ENCODE measurements at regions not wholly inside any gene's neighbourhood (a gene's known extent, or its start where the extent isn't known, plus 50 kb on each side); places are given as distances from the start of the nearest gene placed in this dataset.

- no peak overlapping the region for H2BK15ac ChIP-seq (ENCODE audit: low read length)
- no peak for TF ChIP-seq JUN (IDR thresholded peaks at IDR 0.05; ENCODE audit: low read depth, low read length)
- no peak for TF ChIP-seq SP1 (IDR thresholded peaks at IDR 0.05; ENCODE audit: low read depth, low read length)
- no peak for TF ChIP-seq EGR1 (IDR thresholded peaks at IDR 0.05; ENCODE audit: borderline replicate concordance, low read depth, low read length)
- TF ChIP-seq SIRT6 (IDR thresholded peaks at IDR 0.05; ENCODE audit: low read length), result no peak
- no peak for TF ChIP-seq TCF12 (IDR thresholded peaks at IDR 0.05; ENCODE audit: low read depth, low read length)
- TF ChIP-seq SUZ12 (IDR thresholded peaks at IDR 0.05; ENCODE audit: low read length), result no peak
- TF ChIP-seq NRF1 (IDR thresholded peaks at IDR 0.05; ENCODE audit: low read depth, low read length), result no peak
- TF ChIP-seq CBX5 (IDR thresholded peaks at IDR 0.05; ENCODE audit: low read depth, low read length), result no peak
- TF ChIP-seq TAF1 (IDR thresholded peaks at IDR 0.05; ENCODE audit: low read depth, low read length), result no peak
- POLR2A ChIA-PET (ENCODE audit: partially characterized antibody), result no interaction called here
- no peak overlapping the region for H2BK5ac ChIP-seq (ENCODE audit: low read depth, low read length)
- WGBS, 2 experiments (ENCODE audit: extremely low coverage in 1 of 2, insufficient coverage in 1 of 2, insufficient read length in 1 of 2, insufficient replicate concordance in 2 of 2, low coverage in 1 of 2, low lambda C conversion rate in 2 of 2, missing lambda C conversion rate in 1 of 2), result 89% methylated on average over 3 of the region's 3 CpGs; no CpG with 5 or more reads in 1 of the 2 experiments
- no peak overlapping the region for H4K91ac ChIP-seq (replicated peaks; ENCODE audit: insufficient read length, low read length)
- no peak overlapping the region for H3K14ac ChIP-seq (ENCODE audit: insufficient read length)
- H4K20me1 ChIP-seq (replicated peaks in 1 of 2; ENCODE audit: control insufficient read depth in 1 of 2, insufficient read depth in 2 of 2, low read length in 2 of 2), result no peaks in the 10 kb centered on the region
- DNase-seq (ENCODE audit: low read depth in 1 of 2, low spot score in 2 of 2) (no peak), FAIRE-seq (no peak)
- no peak overlapping the region for H3K23ac ChIP-seq (ENCODE audit: insufficient read length)
- H3K23me2 ChIP-seq (ENCODE audit: low read depth, low read length), result no peaks in the 10 kb centered on the region; the same call in 1 of the 2 replicates
- H2AFZ ChIP-seq (ENCODE audit: low read length), result no peak overlapping the region
- no peak overlapping the region for H3K18ac ChIP-seq (ENCODE audit: extremely low read depth, low read length)
- H3K4me1 ChIP-seq (replicated peaks in 1 of 4; ENCODE audit: control insufficient read depth in 3 of 4, insufficient read depth in 4 of 4, low read length in 3 of 4), result no peaks in the 10 kb centered on the region
- CTCF ChIA-PET (ENCODE audit: partially characterized antibody), result interaction anchor here (0.9 to 3.3 kb wide), 4 partner anchors 9 to 264 kb away, joined by 3 to 19 read pairs (median 4); no protein-coding TSS in a partner anchor
- no peaks in the 10 kb centered on the region for H3K79me2 ChIP-seq (ENCODE audit: control insufficient read depth in 1 of 2, insufficient read depth in 2 of 2, low read length in 2 of 2)
- H3K9ac ChIP-seq (replicated peaks in 1 of 4; ENCODE audit: extremely low read depth in 1 of 4, low read depth in 3 of 4, low read length in 3 of 4), result no peak overlapping the region
- no peak overlapping the region for H3K4ac ChIP-seq (replicated peaks; ENCODE audit: insufficient read length, low read depth, low read length)
- no peaks in the 10 kb centered on the region for H3K9me3 ChIP-seq (ENCODE audit: insufficient read depth in 2 of 2, low read depth in 1 of 2, low read length in 1 of 2)
- no peak overlapping the region for H3K4me3 ChIP-seq (ENCODE audit: extremely low read depth in 1 of 4, insufficient read depth in 2 of 4, low read depth in 3 of 4, low read length in 4 of 4)
- H2BK120ac ChIP-seq (replicated peaks; ENCODE audit: low read depth, low read length), result no peak overlapping the region
- H2BK20ac ChIP-seq (ENCODE audit: low read length), result no peak overlapping the region
- H2BK12ac ChIP-seq (ENCODE audit: low read depth, low read length), result no peak overlapping the region
- H3K56ac ChIP-seq (replicated peaks; ENCODE audit: insufficient read length, low read depth, low read length), result no peak overlapping the region
- no peak overlapping the region for H2AK5ac ChIP-seq (ENCODE audit: low read depth, low read length)
- no peak overlapping the region for H3K4me2 ChIP-seq (ENCODE audit: insufficient read depth in 1 of 2, low read depth in 2 of 2, low read length in 2 of 2)
- H3K36me3 ChIP-seq (ENCODE audit: control insufficient read depth in 2 of 4, insufficient read depth in 4 of 4, low read length in 3 of 4), result no peaks in the 10 kb centered on the region
- H3K27ac ChIP-seq (ENCODE audit: low read depth, low read length), result no peak overlapping the region
- H3K27me3 ChIP-seq (replicated peaks in 1 of 4; ENCODE audit: control insufficient read depth in 3 of 4, extremely low read depth in 1 of 4, insufficient read depth in 3 of 4, low read length in 3 of 4), result no peaks in the 10 kb centered on the region; a peak in 1 of 7 replicates
- no peak overlapping the region for H4K8ac ChIP-seq (ENCODE audit: extremely low read depth, insufficient read depth, low read length)
- H4K5ac ChIP-seq (ENCODE audit: insufficient read length, low read depth, low read length), result no peak overlapping the region
- H3K79me1 ChIP-seq (ENCODE audit: low read depth, low read length), result no peaks in the 10 kb centered on the region
These were observed 53.8 kb upstream of the LSM6 start for GRCh38 chr4:146121757-146122156.

Data from H1 (cell line).